Mammary epithelial cell (primary cell): ENCODE measurements at regions not wholly inside any gene's neighbourhood (a gene's known extent, or its start where the extent isn't known, plus 50 kb on each side); places are given as distances from the start of the nearest gene placed in this dataset.

Source experiments
- EZH2 ChIP-seq: IDR thresholded peaks from 2 replicates; pipeline ENCODE4 v1.6.1; 2012; ENCODE audit warnings: low read length, inconsistent platforms, borderline replicate concordance
- TF ChIP-seq, protein P1 (sequence below), 2 donors: IDR thresholded peaks in 1 of 2; conservative IDR thresholded peaks in 1 of 2; 2 replicates each; pipeline ENCODE4 v1.5.1; 2011 to 2012; ENCODE audit warnings: inconsistent platforms in 2 of 2, low read length in 2 of 2, mild to moderate bottlenecking in 2 of 2, control low read depth in 1 of 2, low read depth in 1 of 2; ENCODE audit not compliant: insufficient read depth in 1 of 2; ENCODE audit errors: extremely low read depth in 1 of 2

DNA sequence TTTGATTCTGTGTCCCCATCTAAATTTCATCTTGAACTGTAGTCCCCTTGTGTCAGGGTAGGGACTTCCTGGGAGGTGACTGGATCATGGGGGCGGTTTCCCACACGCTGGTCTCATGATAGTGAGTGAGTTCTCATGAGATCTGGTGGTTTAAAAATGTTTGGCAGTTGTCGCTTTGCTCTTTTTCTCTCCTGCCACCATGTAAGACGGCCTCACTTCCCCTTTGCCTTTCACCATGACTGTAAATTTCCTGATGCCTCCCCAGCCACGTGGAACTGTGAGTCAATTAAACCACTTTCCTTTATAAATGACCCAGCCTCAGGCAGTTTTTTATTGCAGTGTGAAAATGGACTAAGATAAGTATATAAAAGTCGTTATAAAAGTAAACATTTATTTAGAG, 80.5 kb upstream of the SGK1 start:
- TF ChIP-seq, protein P1, sequence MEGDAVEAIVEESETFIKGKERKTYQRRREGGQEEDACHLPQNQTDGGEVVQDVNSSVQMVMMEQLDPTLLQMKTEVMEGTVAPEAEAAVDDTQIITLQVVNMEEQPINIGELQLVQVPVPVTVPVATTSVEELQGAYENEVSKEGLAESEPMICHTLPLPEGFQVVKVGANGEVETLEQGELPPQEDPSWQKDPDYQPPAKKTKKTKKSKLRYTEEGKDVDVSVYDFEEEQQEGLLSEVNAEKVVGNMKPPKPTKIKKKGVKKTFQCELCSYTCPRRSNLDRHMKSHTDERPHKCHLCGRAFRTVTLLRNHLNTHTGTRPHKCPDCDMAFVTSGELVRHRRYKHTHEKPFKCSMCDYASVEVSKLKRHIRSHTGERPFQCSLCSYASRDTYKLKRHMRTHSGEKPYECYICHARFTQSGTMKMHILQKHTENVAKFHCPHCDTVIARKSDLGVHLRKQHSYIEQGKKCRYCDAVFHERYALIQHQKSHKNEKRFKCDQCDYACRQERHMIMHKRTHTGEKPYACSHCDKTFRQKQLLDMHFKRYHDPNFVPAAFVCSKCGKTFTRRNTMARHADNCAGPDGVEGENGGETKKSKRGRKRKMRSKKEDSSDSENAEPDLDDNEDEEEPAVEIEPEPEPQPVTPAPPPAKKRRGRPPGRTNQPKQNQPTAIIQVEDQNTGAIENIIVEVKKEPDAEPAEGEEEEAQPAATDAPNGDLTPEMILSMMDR (conservative IDR thresholded peaks at IDR 0.05 in 1 of 2, IDR thresholded peaks at IDR 0.05 in 1 of 2; ENCODE audit: extremely low read depth in 1 of 2, insufficient read depth in 1 of 2, low read depth in 1 of 2, low read length in 2 of 2) = no peak
- TF ChIP-seq EZH2 = no peak
